Ovary (tissue), 3 donors: ENCODE measurements at regions not wholly inside any gene's neighbourhood (a gene's known extent, or its start where the extent isn't known, plus 50 kb on each side); places are given as distances from the start of the nearest gene placed in this dataset.

Experiments
- CTCF ChIP-seq, 3 donors: fragments of 450-650 bp in 2 of 3; fragments of 200-600 bp in 1 of 3; IDR thresholded peaks; one replicate each; pipeline versions ENCODE4 v1.5.1 to v1.8.0; 2016 to 2022; ENCODE audit warnings: antibody characterized with exemption in 3 of 3, mild to moderate bottlenecking in 1 of 3
- EP300 ChIP-seq: sonication (generic); formaldehyde crosslinking; IDR thresholded peaks from one replicate; pipeline ENCODE4 v1.6.1; 2017; ENCODE audit warnings: antibody characterized with exemption
- POLR2A ChIP-seq: fragments of 450-650 bp; IDR thresholded peaks from one replicate; pipeline ENCODE4 v1.6.1; 2017; ENCODE audit warnings: antibody characterized with exemption, mild to moderate bottlenecking, moderate library complexity
- donor health status: DM: no; HTN: no; CAD: no.

- TF ChIP-seq CTCF (IDR thresholded peaks at IDR 0.05) (no peak), POLR2A (no peak), EP300 (no peak)
These were observed 205.4 kb downstream of the LURAP1L start for GRCh38 chr9:12980085-12980851.
